ENCODE measurements at regions not wholly inside any gene's neighbourhood (a gene's known extent, or its start where the extent isn't known, plus 50 kb on each side); places are given as distances from the start of the nearest gene placed in this dataset.

- BruUV-seq (replicated peaks): no TSS peak
- Histone ChIP-seq H3K79me2 (ENCODE audit: insufficient read depth, low read depth, low read length) (no peaks in the 10 kb centered on the region), H3K4me1 (ENCODE audit: insufficient read depth, low read length, poor library complexity, severe bottlenecking) (no peaks in the 10 kb centered on the region), H4K20me1 (ENCODE audit: insufficient read depth, low read length) (no peaks in the 10 kb centered on the region), H2AFZ (ENCODE audit: low read length) (no peak overlapping the region), H3K9me2 (ENCODE audit: insufficient read depth, low read length) (no peaks in the 10 kb centered on the region), H3K9me3 (ENCODE audit: low read length) (no peaks in the 10 kb centered on the region), H3K36me3 (ENCODE audit: insufficient read depth, low read length) (no peaks in the 10 kb centered on the region), H3K4me3 (ENCODE audit: low read depth, low read length, poor library complexity, severe bottlenecking) (no peak overlapping the region), H3K4me2 (ENCODE audit: low read length) (no peak overlapping the region), H3K27ac (ENCODE audit: low read depth, low read length, poor library complexity, severe bottlenecking) (no peak overlapping the region)
- DNase-seq (ENCODE audit: low spot score): no peak
- POLR2A ChIA-PET: no interaction called here
- CTCF ChIA-PET (ENCODE audit: unreplicated experiment): no interaction called here
- TF ChIP-seq EZH2phosphoT487 (IDR thresholded peaks at IDR 0.05; ENCODE audit: borderline replicate concordance, low read depth, low read length): no peak
- no peak for TF ChIP-seq CTCF (conservative IDR thresholded peaks at IDR 0.05; ENCODE audit: low read length)
- intact Hi-C loops (cut with micrococcal nuclease; ENCODE audit: unreplicated experiment): no loop called here
These were observed 272.1 kb upstream of the CDH10 start for GRCh38 chr5:24916863-24917262.

GRCh38 chr5:24909210-24909609 lies 264.4 kb upstream of the CDH10 start:
- H3K4me2 ChIP-seq (ENCODE audit: low read length): no peak overlapping the region
- TF ChIP-seq EZH2phosphoT487 (IDR thresholded peaks at IDR 0.05; ENCODE audit: borderline replicate concordance, low read depth, low read length): no peak
- TF ChIP-seq CTCF (conservative IDR thresholded peaks at IDR 0.05; ENCODE audit: low read length): no peak
- no peaks in the 10 kb centered on the region for H3K4me1 ChIP-seq (ENCODE audit: insufficient read depth, low read length, poor library complexity, severe bottlenecking)
- DNase-seq (ENCODE audit: low spot score): no peak
- no peaks in the 10 kb centered on the region for H3K9me2 ChIP-seq (ENCODE audit: insufficient read depth, low read length)
- H3K4me3 ChIP-seq (ENCODE audit: low read depth, low read length, poor library complexity, severe bottlenecking): no peak overlapping the region
- no TSS peak for BruUV-seq (replicated peaks)
- ChIA-PET CTCF (ENCODE audit: unreplicated experiment) (no interaction called here), POLR2A (no interaction called here)
- no peaks in the 10 kb centered on the region for H3K9me3 ChIP-seq (ENCODE audit: low read length)
- H3K79me2 ChIP-seq (ENCODE audit: insufficient read depth, low read depth, low read length): no peaks in the 10 kb centered on the region
- H2AFZ ChIP-seq (ENCODE audit: low read length): no peak overlapping the region
- no peaks in the 10 kb centered on the region for H4K20me1 ChIP-seq (ENCODE audit: insufficient read depth, low read length)
- no peak overlapping the region for H3K27ac ChIP-seq (ENCODE audit: low read depth, low read length, poor library complexity, severe bottlenecking)
- intact Hi-C loops (cut with micrococcal nuclease; ENCODE audit: unreplicated experiment): no loop called here
- no peaks in the 10 kb centered on the region for H3K36me3 ChIP-seq (ENCODE audit: insufficient read depth, low read length)

- no peaks in the 10 kb centered on the region for H3K79me2 ChIP-seq (ENCODE audit: insufficient read depth, low read depth, low read length)
- no peak overlapping the region for H3K27ac ChIP-seq (ENCODE audit: low read depth, low read length, poor library complexity, severe bottlenecking)
- no peaks in the 10 kb centered on the region for H3K9me3 ChIP-seq (ENCODE audit: low read length)
- TF ChIP-seq EZH2phosphoT487 (IDR thresholded peaks at IDR 0.05; ENCODE audit: borderline replicate concordance, low read depth, low read length) (no peak), CTCF (conservative IDR thresholded peaks at IDR 0.05; ENCODE audit: low read length) (no peak)
- H3K4me2 ChIP-seq (ENCODE audit: low read length): no peak overlapping the region
- no TSS peak for BruUV-seq (replicated peaks)
- H2AFZ ChIP-seq (ENCODE audit: low read length): no peak overlapping the region
- no peak overlapping the region for H3K4me3 ChIP-seq (ENCODE audit: low read depth, low read length, poor library complexity, severe bottlenecking)
- H3K9me2 ChIP-seq (ENCODE audit: insufficient read depth, low read length): no peaks in the 10 kb centered on the region
- no peaks in the 10 kb centered on the region for H4K20me1 ChIP-seq (ENCODE audit: insufficient read depth, low read length)
- CTCF ChIA-PET (ENCODE audit: unreplicated experiment): no interaction called here
- no peak for DNase-seq (ENCODE audit: low spot score)
- intact Hi-C loops (cut with micrococcal nuclease; ENCODE audit: unreplicated experiment): no loop called here
- POLR2A ChIA-PET: no interaction called here
- H3K4me1 ChIP-seq (ENCODE audit: insufficient read depth, low read length, poor library complexity, severe bottlenecking): no peaks in the 10 kb centered on the region
- H3K36me3 ChIP-seq (ENCODE audit: insufficient read depth, low read length): no peaks in the 10 kb centered on the region
These were observed 261.9 kb upstream of the CDH10 start for GRCh38 chr5:24906689-24907088.

Data from OCI-LY7 (cell line).